Coronary artery (tissue), 2 donors: ENCODE measurements at regions not wholly inside any gene's neighbourhood (a gene's known extent, or its start where the extent isn't known, plus 50 kb on each side); places are given as distances from the start of the nearest gene placed in this dataset.
A peak's percentile ranks its signal among the peaks of the same experiment; 100 is the strongest.
"Not testable (repeated sequence)": the region's sequence is repeated elsewhere in the genome, so short reads cannot be mapped to it uniquely, and the experiment has no call there.

Experiments used
- DNase-seq: peaks from one replicate; pipeline ENCODE4 v3.0.0-alpha.2; 2017; ENCODE audit warnings: low spot score
- H3K27ac ChIP-seq, 2 donors: fragments of 200-600 bp; sonication (generic); one replicate each; pipeline ENCODE4 v1.5.1; 2016 to 2019
- H3K4me3 ChIP-seq: fragments of 200-600 bp; sonication (generic); 2 replicates; pipeline ENCODE4 v1.5.1; 2016; ENCODE audit warnings: mild to moderate bottlenecking, moderate library complexity
- CTCF ChIP-seq: fragments of 200-600 bp; sonication (generic); IDR thresholded peaks from one replicate; pipeline ENCODE4 v1.5.1; 2019; ENCODE audit warnings: antibody characterized with exemption

GRCh38 chr15:62253294-62253693, 88.2 kb upstream of the C2CD4B start:
- no peak for TF ChIP-seq CTCF
- DNase-seq = peak; percentile 35
- H3K4me3 ChIP-seq = no peak overlapping the region
- no peak overlapping the region for H3K27ac ChIP-seq

- no peak for TF ChIP-seq CTCF
- Histone ChIP-seq H3K27ac (no peak overlapping the region), H3K4me3 (no peak overlapping the region)
- peak; percentile 46 for DNase-seq
Observed at GRCh38 chr15:62254137-62254934, 89.3 kb upstream of the C2CD4B start.

- peak; percentile 12 for DNase-seq
Observed at GRCh38 chr15:62256430-62256829, 91.3 kb upstream of the C2CD4B start.

GRCh38 chr15:62257996-62258521, 93.0 kb upstream of the C2CD4B start:
- no peak for TF ChIP-seq CTCF
- Histone ChIP-seq H3K27ac (no peak overlapping the region), H3K4me3 (no peak overlapping the region)
- DNase-seq = no peak

More at GRCh38 chr15:62256430-62256829, 91.3 kb upstream of the C2CD4B start:
- not testable (repeated sequence) for H3K27ac ChIP-seq, H3K4me3 ChIP-seq

GRCh38 chr15:62262305-62262941, 97.3 kb upstream of the C2CD4B start:
- Histone ChIP-seq H3K27ac (no peak overlapping the region), H3K4me3 (no peak overlapping the region)
- DNase-seq = no peak
- no peak for TF ChIP-seq CTCF

GRCh38 chr15:62264196-62264595, 99.1 kb upstream of the C2CD4B start:
- no peak overlapping the region for H3K4me3 ChIP-seq
- no peak for TF ChIP-seq CTCF
- no peak for DNase-seq
- no peak overlapping the region for H3K27ac ChIP-seq

GRCh38 chr15:62269504-62269903, 104.4 kb upstream of the C2CD4B start:
- no peak overlapping the region for H3K4me3 ChIP-seq
- DNase-seq = no peak
- H3K27ac ChIP-seq = no peak overlapping the region
- no peak for TF ChIP-seq CTCF
